HG03095 (cell line): ENCODE measurements at regions not wholly inside any gene's neighbourhood (a gene's known extent, or its start where the extent isn't known, plus 50 kb on each side); places are given as distances from the start of the nearest gene placed in this dataset.

Source experiments
- ATAC-seq: cut with Tn5 transposase; IDR thresholded peaks from one replicate; pipeline ENCODE4 v1.9.1; 2021; ENCODE audit warnings: moderate library complexity; ENCODE audit not compliant: unreplicated experiment

GRCh38 chr22:47284822-47285221, 522.4 kb downstream of the TBC1D22A start:
- ATAC-seq: no peak

DNA sequence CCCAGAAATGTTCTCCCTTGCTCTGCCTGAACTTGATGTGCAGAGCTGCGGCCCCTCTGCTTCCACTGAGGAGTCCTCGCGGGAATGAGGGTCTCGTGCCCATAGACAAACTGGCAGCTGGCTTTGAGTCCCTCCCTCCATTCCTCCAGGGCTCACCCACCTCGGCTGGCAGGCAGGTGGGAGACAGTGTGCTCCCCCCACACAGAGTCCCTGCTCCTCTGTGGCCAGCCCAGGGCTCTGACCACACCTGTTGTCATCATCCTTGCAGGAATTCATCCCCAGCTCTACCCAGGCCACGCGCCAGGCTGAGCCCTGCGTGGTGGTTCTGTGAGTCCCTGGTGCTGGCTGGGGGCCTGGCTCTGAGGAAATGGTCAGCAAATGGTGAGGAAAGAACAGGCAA, 521.9 kb downstream of the TBC1D22A start:
- ATAC-seq: no peak

- no peak for ATAC-seq
Observed at GRCh38 chr22:47283616-47284270, 521.3 kb downstream of the TBC1D22A start.

DNA sequence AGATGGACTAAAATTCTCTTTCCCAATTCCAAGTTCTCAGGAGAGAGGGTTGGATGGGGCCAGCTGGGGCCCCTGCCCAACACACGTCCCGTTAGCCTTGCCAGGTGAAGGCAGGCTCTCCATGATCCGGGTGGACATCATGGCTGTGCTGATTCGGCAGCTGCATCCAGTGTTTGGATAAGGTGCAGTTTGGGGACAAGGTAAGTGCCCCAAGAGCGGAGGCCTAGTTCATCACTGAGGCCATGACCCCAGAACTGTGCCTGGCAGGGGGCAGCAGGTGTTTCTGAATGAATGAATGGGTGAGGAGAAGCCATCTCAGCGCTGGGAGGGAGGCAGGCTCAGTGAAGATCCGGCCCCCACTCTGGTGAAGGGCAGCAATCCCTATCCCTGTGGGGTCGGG, 520.4 kb downstream of the TBC1D22A start:
- ATAC-seq: no peak

DNA sequence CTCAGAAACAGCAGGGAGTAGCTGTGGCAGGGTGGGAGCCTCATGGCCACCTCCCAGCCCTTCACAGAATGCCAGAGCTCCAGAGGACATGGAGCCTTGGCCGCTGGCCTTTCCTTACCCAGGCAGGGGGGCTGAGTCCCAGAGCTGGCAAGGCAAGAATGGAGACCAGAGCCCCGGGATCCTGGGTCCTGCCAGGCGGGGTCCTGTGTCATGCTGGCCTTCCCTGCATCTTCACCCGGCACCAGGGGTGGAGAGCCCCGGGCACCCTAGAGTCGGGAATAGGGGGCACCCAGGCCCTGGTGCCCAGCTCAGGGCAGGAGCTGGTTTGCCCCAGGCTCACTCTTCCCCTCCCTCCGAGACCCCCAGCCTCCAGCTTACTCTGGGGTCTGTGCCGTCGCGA, 519.9 kb downstream of the TBC1D22A start:
- no peak for ATAC-seq

DNA sequence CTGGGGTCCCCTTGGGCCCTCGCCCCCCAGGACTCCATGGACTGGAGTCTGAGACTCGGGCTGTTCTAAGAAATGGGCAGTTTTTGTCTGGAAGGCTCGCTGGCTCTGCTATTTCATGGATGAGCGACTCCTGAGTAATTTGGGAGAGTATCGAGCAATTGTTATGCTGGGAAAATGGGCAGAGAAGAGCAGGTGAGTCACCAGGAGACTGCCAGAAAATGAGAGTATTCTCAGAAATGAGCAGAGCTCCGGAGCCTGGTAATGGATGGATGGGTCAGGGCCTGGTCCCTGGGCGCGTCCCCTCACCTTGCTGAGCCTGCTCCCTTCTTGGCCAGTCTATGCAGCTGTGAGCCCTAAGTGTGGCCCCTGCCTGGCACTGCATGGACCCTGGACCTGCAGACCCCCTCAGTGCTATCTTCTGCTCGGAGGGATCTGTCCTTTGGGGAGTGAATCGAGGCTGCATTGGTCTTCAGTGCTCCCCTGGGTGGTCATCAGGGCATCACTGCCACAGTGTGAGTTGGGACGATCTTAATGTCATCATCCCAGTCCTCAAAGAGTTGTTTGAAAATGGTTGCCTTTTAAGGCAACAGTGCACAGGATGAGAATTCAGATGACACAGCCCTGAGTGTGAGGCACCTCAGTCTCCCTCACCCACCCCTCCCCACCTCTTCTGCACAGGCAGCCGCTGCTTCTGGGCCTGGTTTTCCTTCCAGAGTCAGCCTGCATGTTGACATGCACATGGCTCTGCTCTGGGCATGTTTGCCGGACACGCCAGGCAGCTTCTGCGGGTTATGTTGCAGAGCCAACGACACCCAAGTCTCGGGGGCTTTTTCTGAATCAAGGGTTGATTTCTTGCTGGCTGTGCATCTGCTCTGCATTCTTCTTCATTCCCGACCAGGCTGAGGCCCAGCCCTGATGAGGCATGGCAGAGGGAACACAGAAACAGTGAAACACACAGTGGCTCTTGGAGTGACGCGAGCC, 519.0 kb downstream of the TBC1D22A start:
- ATAC-seq: no peak

DNA sequence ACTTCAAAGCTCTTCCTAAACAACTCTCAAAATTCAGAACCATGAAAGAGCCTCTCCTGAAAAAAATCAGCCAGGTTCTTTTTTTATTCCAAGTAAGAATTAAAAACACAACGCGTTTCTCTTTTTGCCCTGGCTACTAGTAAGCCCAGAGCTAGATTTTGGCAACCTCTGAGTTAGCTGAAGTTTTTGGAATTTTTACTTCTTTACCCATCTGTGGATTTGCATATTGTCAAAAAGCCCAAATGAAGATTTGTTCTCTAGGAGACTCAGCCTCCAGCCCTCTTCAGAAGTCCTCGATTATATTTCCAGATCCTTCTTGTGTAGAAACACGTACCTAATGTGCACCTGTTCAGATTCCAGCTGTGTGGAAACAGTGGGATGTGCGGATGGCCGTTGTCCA, 517.9 kb downstream of the TBC1D22A start:
- ATAC-seq: no peak

GRCh38 chr22:47279746-47280145, 517.3 kb downstream of the TBC1D22A start:
- no peak for ATAC-seq

GRCh38 chr22:47279337-47279736, 516.9 kb downstream of the TBC1D22A start:
- no peak for ATAC-seq

GRCh38 chr22:47278655-47279054, 516.2 kb downstream of the TBC1D22A start:
- ATAC-seq: no peak

DNA sequence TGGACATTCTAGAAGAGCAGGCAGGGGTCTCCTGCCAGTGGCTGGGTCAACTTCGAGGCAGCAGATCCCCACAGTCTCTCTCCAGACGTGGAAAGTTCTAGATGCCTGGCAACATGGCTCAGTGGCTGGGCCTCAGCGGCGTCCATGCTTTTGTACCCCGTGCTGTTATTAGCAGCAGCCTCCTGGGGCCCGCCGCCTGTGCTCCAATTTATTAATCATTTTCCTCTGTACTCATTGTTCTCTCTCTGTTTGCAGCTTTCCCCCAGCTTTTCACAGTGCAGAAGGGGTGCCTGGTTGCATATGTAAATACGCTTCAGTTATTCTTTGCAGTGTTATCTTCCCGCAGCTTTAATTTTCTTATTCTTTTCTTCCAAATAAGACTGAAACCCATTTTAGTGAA, 515.1 kb downstream of the TBC1D22A start:
- ATAC-seq: no peak

DNA sequence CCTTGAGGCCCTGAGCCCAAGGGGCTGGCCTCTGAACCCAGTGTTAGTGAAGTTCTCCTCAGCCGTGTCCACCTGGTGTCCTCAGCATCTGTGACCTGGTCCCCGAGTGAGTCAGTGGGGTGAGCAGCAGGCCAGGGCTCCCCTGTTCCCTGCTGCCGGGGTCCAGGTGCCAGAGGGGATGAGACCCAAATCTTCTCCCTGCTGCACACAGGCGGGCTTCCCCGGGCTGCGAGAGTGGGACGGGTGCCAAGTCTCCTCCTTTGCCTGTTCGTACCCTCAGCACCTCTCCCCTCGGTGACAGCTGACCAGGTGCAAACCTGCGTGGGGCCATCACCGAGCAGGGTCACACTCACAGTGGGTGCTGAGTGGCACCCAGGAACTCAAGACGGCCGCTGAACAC, 514.5 kb downstream of the TBC1D22A start:
- no peak for ATAC-seq

DNA sequence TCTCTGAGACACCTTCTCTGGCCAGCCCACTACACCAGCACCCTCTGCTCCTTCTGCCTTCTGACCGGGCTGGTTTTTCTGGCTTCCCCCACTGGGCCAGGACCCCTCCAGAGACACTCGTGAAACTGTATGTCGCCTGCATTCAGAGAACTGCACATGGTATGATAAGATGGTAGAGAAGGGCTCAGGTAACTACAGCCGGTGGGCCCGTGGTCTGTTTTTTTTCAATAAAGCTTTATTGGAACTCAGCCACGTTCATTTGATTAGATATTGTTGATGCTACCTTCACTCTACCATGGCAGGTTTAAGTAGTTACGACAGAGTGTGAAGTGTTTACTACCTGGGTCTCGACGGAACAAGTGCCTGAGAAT, 514.0 kb downstream of the TBC1D22A start:
- no peak for ATAC-seq

GRCh38 chr22:47275605-47276449, 513.4 kb downstream of the TBC1D22A start:
- no peak for ATAC-seq

DNA sequence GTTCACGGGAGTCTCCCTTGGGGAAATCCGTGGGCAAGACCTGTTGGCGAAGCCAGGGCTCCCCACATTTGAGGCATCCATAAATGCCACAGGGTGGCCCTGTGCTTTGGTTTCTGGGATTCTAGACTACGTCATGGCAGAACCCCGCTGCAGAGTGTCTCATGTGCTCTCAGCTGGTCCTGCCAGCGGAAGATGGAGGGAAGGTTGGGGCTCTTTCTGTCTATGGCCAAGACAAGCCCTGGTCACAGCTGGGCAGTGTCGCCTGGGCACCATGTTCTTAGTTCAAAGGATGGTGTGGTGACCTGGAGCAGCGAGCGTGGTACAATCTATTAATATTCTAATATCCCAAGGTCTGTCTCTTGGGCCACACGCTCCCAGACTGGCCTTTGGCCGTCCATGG, 511.7 kb downstream of the TBC1D22A start:
- no peak for ATAC-seq

GRCh38 chr22:47270463-47271135, 508.1 kb downstream of the TBC1D22A start:
- no peak for ATAC-seq

DNA sequence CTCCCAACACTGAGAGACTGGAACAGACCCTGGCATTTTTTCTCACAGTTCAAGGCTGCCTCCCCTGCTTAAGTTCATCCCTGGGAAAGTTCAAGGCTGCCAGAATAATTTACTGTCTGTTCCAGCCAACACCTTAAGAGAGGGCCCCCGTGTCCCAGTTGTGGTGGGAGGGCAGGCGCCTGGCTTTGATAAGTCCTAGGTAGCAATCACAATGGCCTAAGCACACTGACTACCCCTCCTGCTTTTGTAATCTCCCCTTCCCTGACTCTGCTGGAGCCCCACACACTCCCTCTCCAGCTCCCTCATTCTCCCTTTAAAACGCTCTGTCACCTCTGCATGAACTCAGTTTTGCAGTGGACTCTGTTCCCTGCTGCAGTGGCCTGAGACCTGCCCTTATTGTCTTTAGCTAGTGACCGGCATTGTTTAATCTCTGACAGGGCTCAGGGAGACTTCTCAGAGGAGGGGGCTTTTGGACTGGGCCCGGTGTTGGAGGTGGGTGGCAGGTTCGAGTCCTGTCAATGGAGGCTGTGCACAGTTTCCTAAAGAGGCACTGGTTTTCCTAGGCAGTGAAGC, 507.2 kb downstream of the TBC1D22A start:
- ATAC-seq: no peak

DNA sequence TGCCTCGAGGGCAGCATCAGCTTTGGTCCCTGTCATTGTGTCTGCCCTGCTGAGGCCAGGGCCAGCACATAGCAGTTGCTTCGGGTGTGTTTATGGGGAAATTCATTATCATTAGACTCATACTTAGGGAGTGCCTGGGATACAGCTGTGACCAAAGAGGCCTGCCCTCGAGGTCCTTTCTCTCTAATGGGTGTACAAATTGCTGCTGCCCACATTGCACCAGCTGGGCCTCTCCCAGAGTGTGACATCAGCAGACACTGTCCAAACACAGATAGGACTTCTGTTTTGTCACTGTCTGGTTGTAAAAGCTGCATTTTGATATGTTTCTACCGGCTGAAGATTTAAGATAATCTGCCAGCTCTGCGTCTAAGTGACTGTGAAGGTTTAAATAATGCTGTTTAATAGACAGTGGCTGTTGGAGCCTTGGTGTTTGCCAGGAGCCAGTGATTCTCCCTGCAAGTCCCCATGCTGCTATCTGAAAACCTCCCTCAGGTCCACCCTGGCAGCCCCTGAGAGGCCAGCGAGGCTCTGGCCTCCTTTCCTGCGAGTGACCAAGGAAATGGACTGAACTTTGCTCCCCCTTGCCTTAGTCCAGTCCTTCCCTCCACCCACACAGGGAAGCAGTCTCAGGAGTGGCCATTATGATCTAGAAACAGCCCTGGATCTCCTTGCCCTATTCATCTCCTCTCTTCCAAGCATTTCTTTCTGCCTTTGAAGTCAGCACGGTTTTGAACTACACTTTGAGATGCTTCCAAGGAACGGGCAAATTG, 505.2 kb downstream of the TBC1D22A start:
- ATAC-seq: no peak

DNA sequence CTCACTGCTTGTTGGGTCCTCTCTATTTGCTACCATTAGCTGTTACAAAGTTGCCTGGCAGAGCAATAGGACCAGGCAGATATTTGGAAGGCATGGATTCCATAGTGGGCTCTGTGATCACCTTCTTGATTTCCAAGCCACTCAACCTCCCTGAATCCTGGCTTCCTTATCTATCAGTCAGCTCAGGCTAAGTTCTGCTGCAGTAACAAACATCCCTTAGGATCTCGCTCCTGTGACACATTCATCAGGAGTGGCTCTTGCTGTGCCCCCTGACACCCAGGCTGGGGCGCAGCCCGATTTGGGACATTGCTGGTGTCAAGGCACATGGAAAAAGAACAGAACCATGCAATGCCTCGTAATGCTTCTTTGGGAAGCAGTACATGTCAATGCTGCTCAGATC, 503.9 kb downstream of the TBC1D22A start:
- ATAC-seq: no peak

DNA sequence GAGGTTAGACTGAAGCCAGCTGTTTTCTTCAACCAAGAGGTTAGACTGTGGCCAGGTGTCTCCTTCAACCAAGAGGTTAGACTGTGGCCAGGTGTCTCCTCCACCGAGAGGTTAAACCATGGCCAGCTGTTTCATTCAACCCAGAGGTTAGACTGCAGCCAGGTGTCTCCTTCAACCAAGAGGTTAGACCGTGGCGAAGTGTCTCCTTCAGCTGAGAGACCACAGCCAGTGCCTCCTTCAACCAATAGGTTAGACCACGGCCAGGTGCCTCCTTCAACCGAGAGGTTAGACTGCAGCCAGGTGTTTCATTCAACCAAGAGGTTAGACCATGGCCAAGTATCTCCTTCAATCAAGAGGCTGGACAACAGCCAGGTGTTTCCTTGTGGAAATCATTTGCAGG, 498.1 kb downstream of the TBC1D22A start:
- ATAC-seq: no peak
